ENCODE measurements at regions not wholly inside any gene's neighbourhood (a gene's known extent, or its start where the extent isn't known, plus 50 kb on each side); places are given as distances from the start of the nearest gene placed in this dataset.

- H3K36me3 ChIP-seq (ENCODE audit: low read depth, low read length) = no peaks in the 10 kb centered on the region
- no peaks in the 10 kb centered on the region for H3K79me2 ChIP-seq (ENCODE audit: low read length)
- no peaks in the 10 kb centered on the region for H3F3A ChIP-seq (ENCODE audit: low read length, unreplicated experiment)
- ATAC-seq (peak; percentile 84), DNase-seq (peak; percentile 62)
- POLR2A ChIA-PET (ENCODE audit: unreplicated experiment) = no interaction called here
- H3K4me2 ChIP-seq (ENCODE audit: low read length) = peak overlapping the region; percentile 63
- no peaks in the 10 kb centered on the region for H3K9me3 ChIP-seq (ENCODE audit: low read length)
- CTCF ChIA-PET = no interaction called here
- no peaks in the 10 kb centered on the region for H3K9me2 ChIP-seq (replicated peaks; ENCODE audit: low read length)
- TF ChIP-seq EZH2phosphoT487 (IDR thresholded peaks at IDR 0.05; ENCODE audit: borderline replicate concordance, low read length) = no peak
- TF ChIP-seq, protein P1, sequence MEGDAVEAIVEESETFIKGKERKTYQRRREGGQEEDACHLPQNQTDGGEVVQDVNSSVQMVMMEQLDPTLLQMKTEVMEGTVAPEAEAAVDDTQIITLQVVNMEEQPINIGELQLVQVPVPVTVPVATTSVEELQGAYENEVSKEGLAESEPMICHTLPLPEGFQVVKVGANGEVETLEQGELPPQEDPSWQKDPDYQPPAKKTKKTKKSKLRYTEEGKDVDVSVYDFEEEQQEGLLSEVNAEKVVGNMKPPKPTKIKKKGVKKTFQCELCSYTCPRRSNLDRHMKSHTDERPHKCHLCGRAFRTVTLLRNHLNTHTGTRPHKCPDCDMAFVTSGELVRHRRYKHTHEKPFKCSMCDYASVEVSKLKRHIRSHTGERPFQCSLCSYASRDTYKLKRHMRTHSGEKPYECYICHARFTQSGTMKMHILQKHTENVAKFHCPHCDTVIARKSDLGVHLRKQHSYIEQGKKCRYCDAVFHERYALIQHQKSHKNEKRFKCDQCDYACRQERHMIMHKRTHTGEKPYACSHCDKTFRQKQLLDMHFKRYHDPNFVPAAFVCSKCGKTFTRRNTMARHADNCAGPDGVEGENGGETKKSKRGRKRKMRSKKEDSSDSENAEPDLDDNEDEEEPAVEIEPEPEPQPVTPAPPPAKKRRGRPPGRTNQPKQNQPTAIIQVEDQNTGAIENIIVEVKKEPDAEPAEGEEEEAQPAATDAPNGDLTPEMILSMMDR (conservative IDR thresholded peaks at IDR 0.05; ENCODE audit: low read depth, low read length) = no peak
- TF ChIP-seq EZH2 (IDR thresholded peaks at IDR 0.05; ENCODE audit: low read length, unreplicated experiment) = no peak
- peak overlapping the region; percentile 15; the same call in 1 of the 2 replicates for H3K4me3 ChIP-seq (ENCODE audit: low read length)
- peak overlapping the region; percentile 17; the same call in 1 of the 2 replicates for H2AFZ ChIP-seq (ENCODE audit: low read length)
- no peak overlapping the region for H3K9ac ChIP-seq (ENCODE audit: low read length)
- intact Hi-C loops (cut with micrococcal nuclease) = no loop called here
- no peaks in the 10 kb centered on the region for H3K27me3 ChIP-seq (ENCODE audit: low read length)
- no TSS peak for BruUV-seq (replicated peaks)
- H3K27ac ChIP-seq (ENCODE audit: low read length) = peak overlapping the region; percentile 17
- no peaks in the 10 kb centered on the region for H4K20me1 ChIP-seq (ENCODE audit: low read length)
- peaks cover 16% of the 10 kb centered on the region for H3K4me1 ChIP-seq (ENCODE audit: insufficient read depth, low read length)
Measured at GRCh38 chr2:219698748-219699439, 71.5 kb downstream of the SLC4A3 start.

DNA sequence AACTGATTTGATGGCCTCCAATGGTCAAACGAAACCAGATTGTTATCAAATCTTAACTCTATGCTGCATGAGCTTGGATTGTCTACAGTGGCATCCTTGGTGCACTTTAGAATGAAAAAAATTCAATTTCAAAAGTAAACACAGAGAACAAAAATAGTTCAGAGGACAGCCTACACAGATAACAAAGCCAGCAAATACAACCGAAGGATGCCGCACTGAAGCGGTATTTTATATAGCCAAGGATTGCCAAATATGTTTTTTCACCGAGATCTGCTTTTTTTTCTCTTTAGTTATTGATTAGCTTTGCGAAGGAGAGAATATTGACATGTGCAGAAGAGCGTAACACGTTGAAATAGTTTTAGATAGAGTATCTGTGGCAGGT is 72.0 kb downstream of the SLC4A3 start:
- no peak overlapping the region; the same call in 1 of the 2 replicates for H3K27ac ChIP-seq (ENCODE audit: low read length)
- peak overlapping the region; percentile 17; the same call in 1 of the 2 replicates for H2AFZ ChIP-seq (ENCODE audit: low read length)
- H3K9ac ChIP-seq (ENCODE audit: low read length) = no peak overlapping the region
- no peaks in the 10 kb centered on the region for H4K20me1 ChIP-seq (ENCODE audit: low read length)
- H3K9me3 ChIP-seq (ENCODE audit: low read length) = no peaks in the 10 kb centered on the region
- intact Hi-C loops (cut with micrococcal nuclease) = no loop called here
- H3K79me2 ChIP-seq (ENCODE audit: low read length) = no peaks in the 10 kb centered on the region
- ATAC-seq (peak; percentile 36), DNase-seq (no peak)
- H3K27me3 ChIP-seq (ENCODE audit: low read length) = no peaks in the 10 kb centered on the region
- H3K4me2 ChIP-seq (ENCODE audit: low read length) = peak overlapping the region; percentile 63
- POLR2A ChIA-PET (ENCODE audit: unreplicated experiment) = no interaction called here
- H3K9me2 ChIP-seq (replicated peaks; ENCODE audit: low read length) = no peaks in the 10 kb centered on the region
- CTCF ChIA-PET = no interaction called here
- H3K36me3 ChIP-seq (ENCODE audit: low read depth, low read length) = no peaks in the 10 kb centered on the region
- no peak for TF ChIP-seq EZH2phosphoT487 (IDR thresholded peaks at IDR 0.05; ENCODE audit: borderline replicate concordance, low read length)
- TF ChIP-seq EZH2 (IDR thresholded peaks at IDR 0.05; ENCODE audit: low read length, unreplicated experiment) = no peak
- TF ChIP-seq, protein P1 (conservative IDR thresholded peaks at IDR 0.05; ENCODE audit: low read depth, low read length) = no peak
- H3F3A ChIP-seq (ENCODE audit: low read length, unreplicated experiment) = no peaks in the 10 kb centered on the region
- H3K4me3 ChIP-seq (ENCODE audit: low read length) = peak overlapping the region; percentile 15; the same call in 1 of the 2 replicates
- no TSS peak for BruUV-seq (replicated peaks)
- H3K4me1 ChIP-seq (ENCODE audit: insufficient read depth, low read length) = peaks cover 16% of the 10 kb centered on the region

DNA sequence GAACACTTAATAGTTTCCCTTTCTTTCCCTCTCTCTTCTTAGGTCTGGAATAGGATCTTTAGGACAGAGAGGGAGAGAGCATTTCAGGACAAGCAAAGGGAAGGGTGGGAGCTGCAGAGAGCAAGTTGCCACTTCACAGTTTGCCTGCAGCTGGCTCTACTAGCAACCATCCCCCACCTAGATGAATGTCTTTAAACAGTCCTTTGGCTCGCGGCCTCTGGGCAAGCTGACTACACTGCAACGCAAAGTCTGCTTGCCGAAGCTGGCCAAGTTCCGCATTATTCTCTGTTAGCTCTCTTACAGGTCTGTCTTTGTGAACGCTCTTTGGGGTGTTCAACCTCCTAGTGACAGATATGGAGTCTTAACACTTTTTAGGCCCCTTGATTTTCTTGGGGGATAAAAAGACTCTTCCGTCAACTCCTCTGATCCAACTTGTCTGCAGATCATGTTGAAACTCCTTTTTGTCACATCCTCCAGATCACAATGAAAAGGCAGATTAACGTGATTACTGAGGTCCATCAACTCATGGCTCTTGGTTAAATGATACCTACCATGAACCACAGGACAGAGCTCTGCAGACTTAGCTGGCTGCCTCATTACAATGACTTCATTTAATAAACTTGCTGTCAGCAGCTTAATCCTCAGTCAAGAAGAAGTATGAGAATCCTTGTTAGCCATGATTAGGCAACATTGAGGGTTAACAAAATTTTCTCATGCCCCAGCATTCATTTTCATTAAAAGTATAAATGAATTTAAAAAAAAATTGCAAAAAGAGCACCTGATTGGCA is 74.6 kb downstream of the SLC4A3 start:
- H3K4me2 ChIP-seq (ENCODE audit: low read length) = no peak overlapping the region
- no peaks in the 10 kb centered on the region for H3F3A ChIP-seq (ENCODE audit: low read length, unreplicated experiment)
- no peak overlapping the region for H2AFZ ChIP-seq (ENCODE audit: low read length)
- H3K27me3 ChIP-seq (ENCODE audit: low read length) = no peaks in the 10 kb centered on the region
- no peaks in the 10 kb centered on the region for H3K79me2 ChIP-seq (ENCODE audit: low read length)
- no peaks in the 10 kb centered on the region for H3K9me2 ChIP-seq (replicated peaks; ENCODE audit: low read length)
- ChIA-PET POLR2A (ENCODE audit: unreplicated experiment) (no interaction called here), CTCF (no interaction called here)
- H3K4me3 ChIP-seq (ENCODE audit: low read length) = no peak overlapping the region
- intact Hi-C loops (cut with micrococcal nuclease) = no loop called here
- no peaks in the 10 kb centered on the region for H3K36me3 ChIP-seq (ENCODE audit: low read depth, low read length)
- DNase-seq (no peak), ATAC-seq (no peak)
- no peak overlapping the region for H3K9ac ChIP-seq (ENCODE audit: low read length)
- peaks cover 16% of the 10 kb centered on the region for H3K4me1 ChIP-seq (ENCODE audit: insufficient read depth, low read length)
- no TSS peak for BruUV-seq (replicated peaks)
- no peaks in the 10 kb centered on the region for H3K9me3 ChIP-seq (ENCODE audit: low read length)
- no peak overlapping the region for H3K27ac ChIP-seq (ENCODE audit: low read length)
- H4K20me1 ChIP-seq (ENCODE audit: low read length) = no peaks in the 10 kb centered on the region
- no peak for TF ChIP-seq EZH2phosphoT487 (IDR thresholded peaks at IDR 0.05; ENCODE audit: borderline replicate concordance, low read length)
- TF ChIP-seq, protein P1 (conservative IDR thresholded peaks at IDR 0.05; ENCODE audit: low read depth, low read length) = no peak
- no peak for TF ChIP-seq EZH2 (IDR thresholded peaks at IDR 0.05; ENCODE audit: low read length, unreplicated experiment)
